HepG2 (cell line): ENCODE measurements at regions not wholly inside any gene's neighbourhood (a gene's known extent, or its start where the extent isn't known, plus 50 kb on each side); places are given as distances from the start of the nearest gene placed in this dataset.

ENCODE experiments used
- ATAC-seq: fragments of 200-7000 bp; cut with Tn5 transposase; 3 replicates; pipeline ENCODE4 v1.9.1; 2020; ENCODE audit warnings: mild to moderate bottlenecking, moderate library complexity
- BruUV-seq: library from RNA; stranded (reverse); fragments of 400-500 nt; replicated peaks from 2 replicates; lab custom pipeline; 2021; lab: Mats Ljungman, UMichigan
- CTCF ChIA-PET: fragments of 300-600 bp; formaldehyde crosslinking; extraction: SDS; loops from one replicate; lab custom pipeline; 2021; ENCODE audit warnings: low total read pairs, inconsistent platforms, low intra/inter-chr PET ratio; lab: Yijun Ruan, JAX
- POLR2A ChIA-PET: fragments of 350-600 bp; sonication (Branson Sonifier 250); formaldehyde crosslinking; loops from one replicate; lab custom pipeline; 2020; ENCODE audit warnings: antibody characterized with exemption, inconsistent platforms; lab: Yijun Ruan, JAX
- DNase-seq: peaks from one replicate; pipeline ENCODE4 v3.0.0-alpha.2; 2015; ENCODE audit warnings: low spot score
- FAIRE-seq: peaks from 3 replicates; lab custom pipeline; 2011; peaks lifted over from hg19 to GRCh38; lab: Jason Lieb, UNC
- H2AFZ ChIP-seq: one replicate; pipeline ENCODE4 v1.6.1; 2011; ENCODE audit warnings: low read length, inconsistent platforms
- H3K27ac ChIP-seq: fragments of 300-600 bp; 3 replicates; pipeline ENCODE4 v1.8.0; 2011; ENCODE audit warnings: mixed run types, mild to moderate bottlenecking, mixed read lengths, low read length, inconsistent platforms; ENCODE audit not compliant: insufficient read depth; ENCODE audit errors: extremely low read length
- H3K27me3 ChIP-seq, 2 experiments: fragments of 200-600 bp in 1 of 2; 2 replicates in 1 of 2; 3 replicates in 1 of 2; pipeline versions ENCODE4 v1.6.0 to v1.8.0; 2011; ENCODE audit warnings: low read length in 2 of 2, mild to moderate bottlenecking in 2 of 2, moderate library complexity in 2 of 2, inconsistent platforms in 1 of 2; ENCODE audit not compliant: insufficient read depth in 2 of 2, control insufficient read depth in 1 of 2
- H3K36me3 ChIP-seq, 2 experiments: fragments of 200-600 bp in 1 of 2; replicated peaks in 1 of 2; 2 replicates in 1 of 2; 3 replicates in 1 of 2; pipeline versions ENCODE4 v1.5.1 to v1.8.0; 2011; ENCODE audit warnings: low read length in 2 of 2, inconsistent platforms in 1 of 2; ENCODE audit not compliant: insufficient read depth in 2 of 2, control insufficient read depth in 1 of 2
- H3K4me1 ChIP-seq: 2 replicates; pipeline ENCODE4 v1.5.1; 2012; ENCODE audit warnings: low read length, inconsistent platforms; ENCODE audit not compliant: insufficient read depth
- H3K4me2 ChIP-seq: 2 replicates; pipeline ENCODE4 v1.6.0; 2011; ENCODE audit warnings: low read depth, low read length, inconsistent platforms
- H3K4me3 ChIP-seq, 3 experiments: fragments of 200-600 bp in 1 of 3; sonication (generic), shearing (Covaris generic) in 1 of 3; replicated peaks in 1 of 3; 2 replicates each; pipeline ENCODE4 v1.5.1; 2011 to 2016; ENCODE audit warnings: low read length in 3 of 3, inconsistent platforms in 2 of 3, low read depth in 2 of 3, mild to moderate bottlenecking in 2 of 3, control low read depth in 1 of 3, mixed read lengths in 1 of 3; ENCODE audit not compliant: insufficient read depth in 1 of 3
- H3K79me2 ChIP-seq: one replicate; pipeline ENCODE4 v1.6.1; 2011; ENCODE audit warnings: low read length, inconsistent platforms; ENCODE audit not compliant: insufficient read depth
- H3K9ac ChIP-seq: 2 replicates; pipeline ENCODE4 v1.6.0; 2011; ENCODE audit warnings: mild to moderate bottlenecking, low read depth, low read length, inconsistent platforms; ENCODE audit not compliant: insufficient read depth
- H3K9me3 ChIP-seq: 2 replicates; pipeline ENCODE4 v1.5.1; 2012; ENCODE audit warnings: mild to moderate bottlenecking, low read length
- H4K20me1 ChIP-seq: 2 replicates; pipeline ENCODE4 v1.6.0; 2011; ENCODE audit warnings: inconsistent platforms, mild to moderate bottlenecking, low read length, moderate library complexity; ENCODE audit not compliant: insufficient read depth
- ETV6 ChIP-seq: sonication (generic); formaldehyde crosslinking; conservative IDR thresholded peaks from 2 replicates; pipeline ENCODE4 v1.4.0; 2020; ENCODE audit warnings: missing genetic modification reagents
- POLR2G ChIP-seq: fragments of 200-400 bp; formaldehyde crosslinking; IDR thresholded peaks from 2 replicates; pipeline ENCODE4 v1.6.1; 2018; ENCODE audit warnings: mild to moderate bottlenecking, low read depth, low read length, moderate library complexity
- PTBP1 ChIP-seq: fragments of 200-400 bp; formaldehyde crosslinking; IDR thresholded peaks from 2 replicates; pipeline ENCODE4 v1.6.1; 2018; ENCODE audit warnings: low read length, low read depth; ENCODE audit not compliant: poor library complexity, severe bottlenecking
- REST ChIP-seq, 2 experiments: IDR thresholded peaks; 2 replicates each; pipeline ENCODE4 v1.6.1; 2011 to 2012; ENCODE audit warnings: low read length in 2 of 2, borderline replicate concordance in 1 of 2, low read depth in 1 of 2, mild to moderate bottlenecking in 1 of 2, moderate library complexity in 1 of 2
- RFX1 ChIP-seq: fragments of 450-650 bp; IDR thresholded peaks from 2 replicates; pipeline ENCODE4 v1.6.1; 2017
- TBP ChIP-seq: sonication (generic); formaldehyde crosslinking; IDR thresholded peaks from 2 replicates; pipeline ENCODE4 v1.5.0; 2020; ENCODE audit warnings: missing genetic modification reagents
- ZBTB43 ChIP-seq: sonication (generic); formaldehyde crosslinking; conservative IDR thresholded peaks from 2 replicates; pipeline ENCODE4 v1.4.0; 2020; ENCODE audit warnings: missing genetic modification reagents
- ZNF101 ChIP-seq: sonication (generic); formaldehyde crosslinking; IDR thresholded peaks from 2 replicates; pipeline ENCODE4 v1.4.0; 2020; ENCODE audit warnings: mild to moderate bottlenecking, low read depth, missing genetic modification reagents, borderline replicate concordance
- ZNF256 ChIP-seq: sonication (generic); formaldehyde crosslinking; conservative IDR thresholded peaks from 2 replicates; pipeline ENCODE4 v1.4.0; 2020; ENCODE audit warnings: missing genetic modification reagents
- ZNF335 ChIP-seq: sonication (generic); formaldehyde crosslinking; IDR thresholded peaks from 2 replicates; pipeline ENCODE4 v1.4.0; 2020; ENCODE audit warnings: missing genetic modification reagents
- ZNF33B ChIP-seq: sonication (generic); formaldehyde crosslinking; IDR thresholded peaks from 2 replicates; pipeline ENCODE4 v1.5.1; 2020; ENCODE audit warnings: mild to moderate bottlenecking, missing genetic modification reagents
- ZNF496 ChIP-seq: sonication (generic); formaldehyde crosslinking; IDR thresholded peaks from 2 replicates; pipeline ENCODE4 v1.8.1; 2023; ENCODE audit warnings: mild to moderate bottlenecking, moderate library complexity, missing genetic modification reagents; ENCODE audit not compliant: insufficient replicate concordance
- WGBS: methylation state at CpG from one replicate; pipeline ENCODE4 v1.1.6; 2017; ENCODE audit warnings: low lambda C conversion rate; 5-methylcytosine and 5-hydroxymethylcytosine counted together
- in situ Hi-C: cut with HindIII; loops from 2 replicates; pipeline ENCODE4 v1.10.0; 2017; ENCODE audit warnings: low pct_unique_long_range_greater_than_20kb; ENCODE audit not compliant: extremely low pct_ligation_motif_present
- intact Hi-C: fragments of 100-400 bp; cut with micrococcal nuclease; formaldehyde crosslinking; loops from one replicate; pipeline ENCODE4 v1.10.0; 2022; ENCODE audit not compliant: unreplicated experiment
- TF ChIP-seq, protein P1 (sequence below): sonication (generic); formaldehyde crosslinking; IDR thresholded peaks from 2 replicates; pipeline ENCODE4 v1.4.0; 2020; ENCODE audit warnings: mild to moderate bottlenecking, missing genetic modification reagents, borderline replicate concordance

- Histone ChIP-seq H2AFZ (no peak overlapping the region), H3K9ac (no peak overlapping the region), H4K20me1 (no peaks in the 10 kb centered on the region), H3K4me2 (no peak overlapping the region), H3K79me2 (no peaks in the 10 kb centered on the region), H3K9me3 (no peaks in the 10 kb centered on the region), H3K4me1 (no peaks in the 10 kb centered on the region), H3K4me3 (no peak overlapping the region), H3K27ac (no peak overlapping the region), H3K27me3 (no peaks in the 10 kb centered on the region), H3K36me3 (no peaks in the 10 kb centered on the region)
- TF ChIP-seq ZNF335, result no peak
- TF ChIP-seq ZNF496 (CRISPR knock-in tag), result no peak
- TF ChIP-seq ZNF256 (CRISPR knock-in tag), result no peak
- ChIA-PET CTCF (no interaction called here), POLR2A (no interaction called here)
- FAIRE-seq, result no peak
- no peak for DNase-seq
- no TSS peak for BruUV-seq
- no peak for ATAC-seq
- intact Hi-C loops (no loop called here), in situ Hi-C loops (no loop called here)
Observed at GRCh38 chr6:112929641-112930040, 582.5 kb downstream of the RFPL4B start.

GRCh38 chr6:112931832-112932231 is 584.7 kb downstream of the RFPL4B start:
- H3K27me3 ChIP-seq, result no peaks in the 10 kb centered on the region
- FAIRE-seq (no peak), ATAC-seq (no peak), DNase-seq (no peak)
- H3K4me3 ChIP-seq, result no peak overlapping the region
- H3K27ac ChIP-seq, result no peak overlapping the region
- H3K79me2 ChIP-seq, result no peaks in the 10 kb centered on the region
- in situ Hi-C loops (no loop called here), intact Hi-C loops (no loop called here)
- 28% methylated on average over 3 of the region's 3 CpGs for WGBS
- no peaks in the 10 kb centered on the region for H3K4me1 ChIP-seq
- H3K36me3 ChIP-seq, result no peaks in the 10 kb centered on the region
- no peak overlapping the region for H3K9ac ChIP-seq
- ChIA-PET POLR2A (no interaction called here), CTCF (no interaction called here)
- no TSS peak for BruUV-seq
- TF ChIP-seq ETV6 (CRISPR knock-in tag) (no peak), TBP (no peak), RFX1 (no peak), ZBTB43 (no peak), ZNF33B (CRISPR knock-in tag) (no peak), ZNF101 (CRISPR knock-in tag) (no peak), POLR2G (no peak), REST (IDR thresholded peaks at IDR 0.05; ENCODE audit: borderline replicate concordance in 1 of 2, low read depth in 1 of 2, low read length in 2 of 2) (no peak), PTBP1 (no peak)
- TF ChIP-seq, protein P1, sequence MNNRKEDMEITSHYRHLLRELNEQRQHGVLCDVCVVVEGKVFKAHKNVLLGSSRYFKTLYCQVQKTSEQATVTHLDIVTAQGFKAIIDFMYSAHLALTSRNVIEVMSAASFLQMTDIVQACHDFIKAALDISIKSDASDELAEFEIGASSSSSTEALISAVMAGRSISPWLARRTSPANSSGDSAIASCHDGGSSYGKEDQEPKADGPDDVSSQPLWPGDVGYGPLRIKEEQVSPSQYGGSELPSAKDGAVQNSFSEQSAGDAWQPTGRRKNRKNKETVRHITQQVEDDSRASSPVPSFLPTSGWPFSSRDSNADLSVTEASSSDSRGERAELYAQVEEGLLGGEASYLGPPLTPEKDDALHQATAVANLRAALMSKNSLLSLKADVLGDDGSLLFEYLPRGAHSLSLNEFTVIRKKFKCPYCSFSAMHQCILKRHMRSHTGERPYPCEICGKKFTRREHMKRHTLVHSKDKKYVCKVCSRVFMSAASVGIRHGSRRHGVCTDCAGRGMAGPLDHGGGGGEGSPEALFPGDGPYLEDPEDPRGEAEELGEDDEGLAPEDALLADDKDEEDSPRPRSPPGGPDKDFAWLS (CRISPR knock-in tag), result no peak
- H4K20me1 ChIP-seq, result no peaks in the 10 kb centered on the region
- H2AFZ ChIP-seq, result no peak overlapping the region
- H3K9me3 ChIP-seq, result no peaks in the 10 kb centered on the region
- no peak overlapping the region for H3K4me2 ChIP-seq
